DOHH2 (cell line): ENCODE measurements at regions not wholly inside any gene's neighbourhood (a gene's known extent, or its start where the extent isn't known, plus 50 kb on each side); places are given as distances from the start of the nearest gene placed in this dataset.

ENCODE experiments used
- H3F3A ChIP-seq: fragments of 200-600 bp; sonication (generic), shearing (Covaris generic); 2 replicates; pipeline ENCODE4 v1.6.0; 2016; ENCODE audit warnings: antibody characterized with exemption, mild to moderate bottlenecking; ENCODE audit not compliant: control insufficient read depth, insufficient read depth
- H3K27ac ChIP-seq: fragments of 200-600 bp; sonication (generic); 2 replicates; pipeline ENCODE4 v1.5.1; 2014; ENCODE audit warnings: low read depth, mild to moderate bottlenecking, low read length, moderate library complexity
- H3K27me3 ChIP-seq: fragments of 200-600 bp; sonication (generic); 2 replicates; pipeline ENCODE4 v1.6.1; 2014; ENCODE audit warnings: mild to moderate bottlenecking, low read length, mixed read lengths; ENCODE audit not compliant: control insufficient read depth
- H3K36me3 ChIP-seq: fragments of 200-600 bp; sonication (generic); 2 replicates; pipeline ENCODE4 v1.6.1; 2014; ENCODE audit warnings: mild to moderate bottlenecking, low read length, moderate library complexity, mixed read lengths; ENCODE audit not compliant: control insufficient read depth
- H3K4me1 ChIP-seq: fragments of 200-600 bp; sonication (generic); 2 replicates; pipeline ENCODE4 v1.6.1; 2014; ENCODE audit warnings: mild to moderate bottlenecking, low read length, mixed read lengths; ENCODE audit not compliant: control insufficient read depth
- H3K4me2 ChIP-seq: fragments of 200-600 bp; sonication (generic); 2 replicates; pipeline ENCODE4 v1.6.0; 2014; ENCODE audit warnings: mild to moderate bottlenecking, low read length, moderate library complexity
- H3K4me3 ChIP-seq: fragments of 200-600 bp; sonication (generic); 2 replicates; pipeline ENCODE4 v1.5.1; 2014; ENCODE audit warnings: mild to moderate bottlenecking, low read length, mixed read lengths
- H3K79me2 ChIP-seq: fragments of 200-600 bp; sonication (generic); 2 replicates; pipeline ENCODE4 v1.6.1; 2014; ENCODE audit warnings: mild to moderate bottlenecking, low read length, mixed read lengths; ENCODE audit not compliant: control insufficient read depth
- H3K9me2 ChIP-seq: fragments of 200-600 bp; sonication (generic); replicated peaks from 2 replicates; pipeline ENCODE4 v1.6.1; 2014; ENCODE audit warnings: mild to moderate bottlenecking, low read length, mixed read lengths; ENCODE audit not compliant: control insufficient read depth
- H3K9me3 ChIP-seq: fragments of 200-600 bp; sonication (generic); 2 replicates; pipeline ENCODE4 v1.6.1; 2014; ENCODE audit warnings: antibody characterized with exemption, low read length, mixed read lengths; ENCODE audit not compliant: control insufficient read depth, insufficient read depth
- H4K20me1 ChIP-seq: fragments of 200-600 bp; sonication (generic); 2 replicates; pipeline ENCODE4 v1.6.0; 2014; ENCODE audit warnings: low read depth, mild to moderate bottlenecking, antibody characterized with exemption, low read length, moderate library complexity; ENCODE audit not compliant: control insufficient read depth, insufficient read depth
- CTCF ChIP-seq: fragments of 200-600 bp; sonication (generic); IDR thresholded peaks from one replicate; pipeline ENCODE4 v1.5.1; 2014; ENCODE audit warnings: antibody characterized with exemption, mild to moderate bottlenecking, low read depth, low read length; ENCODE audit not compliant: poor library complexity, severe bottlenecking
- EZH2phosphoT487 ChIP-seq: fragments of 200-600 bp; sonication (generic); IDR thresholded peaks from 2 replicates; pipeline ENCODE4 v1.6.1; 2017; ENCODE audit warnings: borderline replicate concordance, mild to moderate bottlenecking, antibody characterized with exemption, low read length, moderate library complexity, mixed read lengths

- no peaks in the 10 kb centered on the region for H3K9me3 ChIP-seq
- no peaks in the 10 kb centered on the region for H3K36me3 ChIP-seq
- H3K4me1 ChIP-seq = no peaks in the 10 kb centered on the region
- peaks cover 4% of the 10 kb centered on the region; the same call in 1 of the 2 replicates for H3K27me3 ChIP-seq
- H3K4me2 ChIP-seq = no peak overlapping the region
- TF ChIP-seq EZH2phosphoT487 = no peak
- no peak for TF ChIP-seq CTCF
- H3K79me2 ChIP-seq = no peaks in the 10 kb centered on the region
- no peak overlapping the region for H3K4me3 ChIP-seq
- no peaks in the 10 kb centered on the region for H3F3A ChIP-seq
- no peaks in the 10 kb centered on the region for H4K20me1 ChIP-seq
- H3K27ac ChIP-seq = no peak overlapping the region
- no peaks in the 10 kb centered on the region for H3K9me2 ChIP-seq
These were observed 90.2 kb downstream of the EDEM1 start for GRCh38 chr3:5277612-5278236.

DNA sequence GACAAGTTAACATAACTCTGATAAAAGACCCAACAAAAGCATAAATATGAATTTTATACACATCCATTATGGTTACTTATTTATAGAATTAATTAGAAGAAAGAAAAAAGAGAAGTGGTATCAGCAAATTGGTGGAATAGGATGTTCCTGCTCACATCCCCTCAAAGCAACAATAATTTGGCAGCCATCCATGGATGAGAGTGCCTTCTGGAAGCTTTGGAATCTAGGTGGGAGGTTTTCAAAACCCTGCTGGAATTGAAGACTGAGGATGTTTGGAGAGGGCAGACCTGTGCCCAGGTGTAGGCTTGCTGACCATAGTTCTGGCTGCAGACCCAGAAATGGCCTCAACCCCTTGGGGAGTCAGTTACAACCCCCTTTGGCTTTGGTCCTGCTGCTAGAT is 91.2 kb downstream of the EDEM1 start:
- no peaks in the 10 kb centered on the region for H3K9me3 ChIP-seq
- no peak overlapping the region for H3K4me2 ChIP-seq
- H3K9me2 ChIP-seq = no peaks in the 10 kb centered on the region
- TF ChIP-seq CTCF (no peak), EZH2phosphoT487 (no peak)
- no peaks in the 10 kb centered on the region for H3F3A ChIP-seq
- H3K79me2 ChIP-seq = no peaks in the 10 kb centered on the region
- no peak overlapping the region for H3K4me3 ChIP-seq
- no peak overlapping the region for H3K27ac ChIP-seq
- H3K27me3 ChIP-seq = peaks cover 4% of the 10 kb centered on the region; the same call in 1 of the 2 replicates
- H4K20me1 ChIP-seq = no peaks in the 10 kb centered on the region
- no peaks in the 10 kb centered on the region for H3K4me1 ChIP-seq
- no peaks in the 10 kb centered on the region for H3K36me3 ChIP-seq

- Histone ChIP-seq H3K4me2 (no peak overlapping the region), H4K20me1 (no peaks in the 10 kb centered on the region), H3K79me2 (no peaks in the 10 kb centered on the region), H3K4me1 (no peaks in the 10 kb centered on the region), H3K9me2 (no peaks in the 10 kb centered on the region), H3K27me3 (peaks cover 4% of the 10 kb centered on the region; the same call in 1 of the 2 replicates), H3K36me3 (no peaks in the 10 kb centered on the region), H3K4me3 (no peak overlapping the region), H3F3A (no peaks in the 10 kb centered on the region), H3K9me3 (no peaks in the 10 kb centered on the region), H3K27ac (no peak overlapping the region)
- TF ChIP-seq EZH2phosphoT487 (no peak), CTCF (no peak)
These were observed 95.2 kb downstream of the EDEM1 start for GRCh38 chr3:5282703-5283102.
